Testis (tissue), 2 donors: ENCODE measurements at regions not wholly inside any gene's neighbourhood (a gene's known extent, or its start where the extent isn't known, plus 50 kb on each side); places are given as distances from the start of the nearest gene placed in this dataset.

Experiments
- POLR2A ChIP-seq: fragments of 450-650 bp; IDR thresholded peaks from one replicate; pipeline ENCODE4 v1.6.1; 2017; ENCODE audit warnings: antibody characterized with exemption, mild to moderate bottlenecking, moderate library complexity
- TF ChIP-seq, protein P1 (sequence below), 3 experiments: fragments of 450-650 bp in 2 of 3; fragments of 200-600 bp in 1 of 3; sonication (generic) in 1 of 3; IDR thresholded peaks; one replicate each; pipeline ENCODE4 v1.5.1; 2016 to 2019; ENCODE audit warnings: antibody characterized with exemption in 3 of 3, mild to moderate bottlenecking in 2 of 3, moderate library complexity in 1 of 3

DNA sequence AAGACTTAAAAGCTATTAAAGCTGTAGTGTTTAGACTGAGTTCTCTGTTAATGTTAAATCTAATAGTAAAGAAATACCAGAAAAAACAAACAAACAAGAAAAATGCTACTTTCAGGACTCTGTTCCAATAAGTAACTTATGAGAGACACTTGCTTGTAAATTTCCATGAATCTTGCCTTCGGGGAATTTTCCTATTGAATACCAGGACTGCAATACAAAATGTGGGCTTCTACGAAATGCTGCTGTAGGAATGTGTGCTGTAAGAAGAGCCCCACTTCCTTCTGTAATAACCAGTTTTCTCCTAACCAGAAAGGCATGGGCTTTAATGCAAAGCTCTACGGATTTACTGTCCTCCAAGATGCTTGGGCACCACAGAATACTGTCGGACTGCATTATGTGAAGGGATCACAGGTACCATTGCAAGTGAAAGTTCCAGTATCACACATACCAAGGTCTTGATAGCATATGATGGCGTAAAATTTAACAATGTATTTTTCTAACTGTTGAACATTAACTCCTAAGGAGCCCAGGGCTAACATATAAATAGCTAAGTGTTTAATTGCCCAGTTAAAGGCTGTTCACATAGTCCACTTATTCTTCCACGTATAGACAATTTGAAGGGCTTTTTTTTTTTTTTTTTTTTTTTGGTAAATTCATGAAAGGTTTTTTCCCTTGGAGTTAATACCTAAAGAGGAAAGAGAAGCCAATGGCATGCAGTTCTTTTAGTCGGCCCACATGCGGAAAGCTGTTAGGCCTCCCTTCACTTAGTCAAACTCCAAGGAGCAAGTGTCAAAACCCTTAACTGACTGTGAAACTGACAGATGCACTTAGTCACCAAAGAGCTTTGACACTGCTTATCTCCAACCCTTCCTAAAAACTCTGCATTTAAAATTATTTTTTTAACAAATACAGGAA, 564.0 kb upstream of the POU3F3 start:
- TF ChIP-seq, protein P1, sequence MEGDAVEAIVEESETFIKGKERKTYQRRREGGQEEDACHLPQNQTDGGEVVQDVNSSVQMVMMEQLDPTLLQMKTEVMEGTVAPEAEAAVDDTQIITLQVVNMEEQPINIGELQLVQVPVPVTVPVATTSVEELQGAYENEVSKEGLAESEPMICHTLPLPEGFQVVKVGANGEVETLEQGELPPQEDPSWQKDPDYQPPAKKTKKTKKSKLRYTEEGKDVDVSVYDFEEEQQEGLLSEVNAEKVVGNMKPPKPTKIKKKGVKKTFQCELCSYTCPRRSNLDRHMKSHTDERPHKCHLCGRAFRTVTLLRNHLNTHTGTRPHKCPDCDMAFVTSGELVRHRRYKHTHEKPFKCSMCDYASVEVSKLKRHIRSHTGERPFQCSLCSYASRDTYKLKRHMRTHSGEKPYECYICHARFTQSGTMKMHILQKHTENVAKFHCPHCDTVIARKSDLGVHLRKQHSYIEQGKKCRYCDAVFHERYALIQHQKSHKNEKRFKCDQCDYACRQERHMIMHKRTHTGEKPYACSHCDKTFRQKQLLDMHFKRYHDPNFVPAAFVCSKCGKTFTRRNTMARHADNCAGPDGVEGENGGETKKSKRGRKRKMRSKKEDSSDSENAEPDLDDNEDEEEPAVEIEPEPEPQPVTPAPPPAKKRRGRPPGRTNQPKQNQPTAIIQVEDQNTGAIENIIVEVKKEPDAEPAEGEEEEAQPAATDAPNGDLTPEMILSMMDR (IDR thresholded peaks at IDR 0.05): no peak
- no peak for TF ChIP-seq POLR2A
